Immature natural killer cell (primary cell): ENCODE measurements at regions not wholly inside any gene's neighbourhood (a gene's known extent, or its start where the extent isn't known, plus 50 kb on each side); places are given as distances from the start of the nearest gene placed in this dataset.
A peak's percentile ranks its signal among the peaks of the same experiment; 100 is the strongest.
"Not testable (repeated sequence)": the region's sequence is repeated elsewhere in the genome, so short reads cannot be mapped to it uniquely, and the experiment has no call there.

Experiments used
- DNase-seq, 3 donors: peaks; one replicate each; pipeline ENCODE4 v3.0.0; 2022; ENCODE audit warnings: mixed read lengths in 1 of 3
- H3K27ac Mint-ChIP-seq, 6 donors: one replicate each; pipeline ENCODE4 v1.8.0; 2020; ENCODE audit warnings: mixed read lengths in 6 of 6, mild to moderate bottlenecking in 5 of 6, inconsistent platforms in 4 of 6, moderate library complexity in 3 of 6
- H3K27me3 Mint-ChIP-seq, 3 donors: one replicate each; pipeline ENCODE4 v1.8.0; 2020 to 2021; ENCODE audit warnings: low read depth in 3 of 3, mild to moderate bottlenecking in 3 of 3, mixed read lengths in 3 of 3, moderate library complexity in 3 of 3, inconsistent platforms in 1 of 3
- H3K36me3 Mint-ChIP-seq, 3 donors: one replicate each; pipeline ENCODE4 v1.8.0; 2020; ENCODE audit warnings: mixed read lengths in 3 of 3, inconsistent platforms in 2 of 3, mild to moderate bottlenecking in 2 of 3
- H3K4me1 Mint-ChIP-seq, 2 donors: one replicate each; pipeline ENCODE4 v1.8.0; 2020; ENCODE audit warnings: inconsistent platforms in 2 of 2, mild to moderate bottlenecking in 2 of 2, mixed read lengths in 2 of 2, moderate library complexity in 1 of 2
- H3K4me3 Mint-ChIP-seq, 5 donors: one replicate each; pipeline ENCODE4 v1.8.0; 2020; ENCODE audit warnings: mild to moderate bottlenecking in 5 of 5, mixed read lengths in 5 of 5, inconsistent platforms in 3 of 5, moderate library complexity in 3 of 5
- H3K9me3 Mint-ChIP-seq, 6 donors: one replicate each; pipeline ENCODE4 v1.8.0; 2020; ENCODE audit warnings: mild to moderate bottlenecking in 6 of 6, mixed read lengths in 6 of 6, inconsistent platforms in 4 of 6, moderate library complexity in 3 of 6

DNA sequence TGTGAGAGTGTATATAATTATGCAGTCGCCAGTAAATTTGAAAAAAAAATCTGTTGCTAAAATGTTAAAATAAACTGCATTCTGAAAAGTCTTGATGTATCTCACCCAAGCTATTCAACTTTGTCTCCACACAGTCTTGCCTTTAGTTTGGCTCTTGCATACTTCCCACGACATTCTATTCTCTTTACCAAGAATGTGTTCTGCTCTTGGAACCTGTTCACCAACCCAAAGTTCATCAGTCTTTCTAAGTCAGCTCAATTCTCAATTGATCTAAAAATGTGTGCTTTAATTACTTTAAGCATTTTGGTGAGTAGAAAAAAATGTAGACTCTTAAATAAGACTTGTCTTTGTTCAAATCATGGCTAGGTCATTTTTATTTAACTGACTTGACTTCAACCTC, 657.7 kb upstream of the TBL1XR1 start:
- Mint-ChIP-seq H3K27ac (no peak overlapping the region), H3K27me3 (peaks cover 0 to 9% (median 3%) of the 10 kb centered on the region in 3 donors), H3K4me1 (no peaks in the 10 kb centered on the region), H3K9me3 (peaks cover 0 to 3% (median 0%) of the 10 kb centered on the region in 6 donors), H3K4me3 (no peak overlapping the region), H3K36me3 (peaks cover 0 to 5% (median 0%) of the 10 kb centered on the region in 3 donors)
- DNase-seq: no peak

DNA sequence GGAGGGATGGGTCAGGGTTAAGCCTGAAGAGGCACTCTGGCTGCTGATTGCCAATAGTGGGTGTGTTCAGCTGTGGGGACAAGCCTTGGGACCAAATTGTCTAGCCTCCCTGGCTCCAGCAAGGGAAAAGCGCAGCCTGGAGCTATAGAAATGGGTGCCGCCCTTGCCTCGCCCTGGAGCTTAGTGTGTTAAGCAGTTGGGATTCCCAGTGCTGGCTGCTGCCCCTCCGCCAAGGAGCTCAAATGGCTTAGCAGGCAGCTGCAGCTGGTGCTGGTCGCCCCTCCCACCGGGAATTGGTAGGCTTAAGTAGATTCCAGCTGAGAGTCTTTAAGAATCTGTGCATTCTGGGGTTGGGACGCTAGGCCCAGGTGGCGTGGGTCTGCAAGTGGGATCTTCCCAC, 662.9 kb upstream of the TBL1XR1 start:
- Mint-ChIP-seq H3K9me3 (peaks cover 9 to 26% (median 17%) of the 10 kb centered on the region in 6 donors), H3K27ac (no peak overlapping the region), H3K4me3 (no peak overlapping the region)

DNA sequence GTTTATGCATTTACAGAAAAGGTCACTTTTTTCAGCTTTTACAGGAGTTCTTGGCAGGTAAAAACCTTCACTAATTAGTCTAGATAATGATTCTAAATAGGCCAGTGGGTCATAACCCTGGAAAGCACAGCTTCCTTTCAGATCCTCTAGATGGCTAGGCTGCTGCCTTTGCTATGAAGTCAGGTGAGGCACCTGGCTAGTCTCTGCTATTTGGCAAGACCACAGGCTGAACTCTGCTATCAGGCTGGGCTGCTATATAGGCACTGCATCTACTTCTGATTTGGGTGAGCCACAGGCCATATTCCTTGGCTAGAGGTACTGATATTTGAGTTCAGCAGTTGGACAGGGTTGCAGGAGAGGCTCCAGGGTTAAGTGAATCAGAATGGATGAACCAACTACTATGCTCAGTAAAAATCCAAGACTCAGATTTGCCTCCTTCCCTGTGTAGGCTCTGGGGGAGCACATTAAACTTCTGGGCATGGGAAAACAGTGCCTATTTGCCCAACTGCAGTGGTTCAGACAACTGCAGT, 665.7 kb upstream of the TBL1XR1 start:
- peaks cover 16 to 29% (median 23%) of the 10 kb centered on the region in 3 donors for H3K36me3 Mint-ChIP-seq
- no peak for DNase-seq
- H3K4me3 Mint-ChIP-seq: no peak overlapping the region
- H3K9me3 Mint-ChIP-seq: peaks cover 10 to 42% (median 25%) of the 10 kb centered on the region in 6 donors
- H3K27ac Mint-ChIP-seq: no peak overlapping the region
- peaks cover 4 to 16% (median 4%) of the 10 kb centered on the region in 3 donors for H3K27me3 Mint-ChIP-seq
- no peaks in the 10 kb centered on the region for H3K4me1 Mint-ChIP-seq

More for the DNA sequence above, 662.9 kb upstream of the TBL1XR1 start:
- Mint-ChIP-seq H3K4me1 (no peaks in the 10 kb centered on the region), H3K36me3 (peaks cover 10 to 19% (median 17%) of the 10 kb centered on the region in 3 donors), H3K27me3 (peaks cover 4 to 15% (median 4%) of the 10 kb centered on the region in 3 donors)
- DNase-seq: no peak

DNA sequence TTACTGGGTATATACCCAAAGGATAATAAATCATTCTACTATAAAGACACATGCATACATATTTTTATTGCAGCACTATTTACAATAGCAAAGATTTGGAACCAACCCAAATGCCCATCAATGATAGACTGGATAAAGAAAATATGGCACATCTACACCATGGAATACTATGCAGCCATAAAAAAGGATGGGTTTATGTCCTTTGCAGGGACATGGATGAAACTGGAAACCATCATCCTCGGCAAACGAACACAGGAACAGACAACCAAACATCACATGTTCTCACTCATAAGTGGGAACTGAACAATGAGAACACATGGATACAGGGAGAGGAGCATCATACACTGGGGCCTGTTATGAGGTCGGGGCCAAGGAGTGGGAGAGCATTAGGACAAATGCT, 665.0 kb upstream of the KCNMB2 start:
- H3K27me3 Mint-ChIP-seq, H3K27ac Mint-ChIP-seq, H3K4me3 Mint-ChIP-seq, H3K4me1 Mint-ChIP-seq, DNase-seq: not testable (repeated sequence)
- peaks cover 4 to 37% (median 15%) of the 10 kb centered on the region in 6 donors for H3K9me3 Mint-ChIP-seq
- H3K36me3 Mint-ChIP-seq: peaks cover 6 to 16% (median 10%) of the 10 kb centered on the region in 3 donors

DNA sequence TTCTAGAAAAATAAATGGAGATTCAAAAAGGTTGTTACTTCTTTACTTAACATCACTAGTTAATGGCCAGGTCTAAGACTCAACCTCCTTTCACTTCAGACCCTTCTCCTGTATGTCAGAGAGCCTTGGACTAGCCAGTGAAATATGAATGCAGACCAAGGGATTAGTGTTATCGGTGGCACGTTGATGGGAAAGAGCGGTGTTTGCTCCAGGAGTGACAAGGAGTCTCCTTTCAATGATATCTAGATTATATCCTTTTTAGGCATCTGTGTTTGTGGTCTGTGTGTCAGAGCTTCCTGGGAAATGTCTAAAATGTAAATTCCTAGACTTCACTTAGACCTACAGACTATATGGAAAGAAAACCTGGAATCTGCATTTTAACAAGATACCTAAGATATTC, 658.0 kb upstream of the KCNMB2 start:
- no peak for DNase-seq
- no peaks in the 10 kb centered on the region for H3K9me3 Mint-ChIP-seq
- H3K27me3 Mint-ChIP-seq: peaks cover under 1 to 3% (median 3%) of the 10 kb centered on the region in 3 donors
- H3K36me3 Mint-ChIP-seq: no peaks in the 10 kb centered on the region
- H3K4me3 Mint-ChIP-seq: no peak overlapping the region
- no peaks in the 10 kb centered on the region for H3K4me1 Mint-ChIP-seq
- H3K27ac Mint-ChIP-seq: no peak overlapping the region

DNA sequence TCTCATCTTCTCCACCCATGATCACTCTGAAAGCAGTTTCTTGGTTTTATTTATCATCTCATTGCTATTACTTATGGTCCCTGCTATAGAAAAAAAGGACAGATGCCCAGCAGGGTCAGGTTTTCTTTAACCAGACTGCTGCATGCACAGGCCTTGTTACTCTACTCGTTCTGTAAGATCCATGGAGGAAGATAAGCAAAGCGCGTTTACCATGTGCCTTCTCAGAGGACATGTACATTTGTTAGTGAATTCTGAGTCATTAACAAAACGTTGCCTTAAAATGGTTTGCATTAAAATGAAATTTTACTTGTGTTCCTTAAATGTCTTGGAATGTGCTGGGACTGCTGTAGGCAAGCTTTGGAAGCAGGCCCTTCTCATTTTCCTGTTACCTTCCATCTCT, 657.3 kb upstream of the KCNMB2 start:
- H3K27me3 Mint-ChIP-seq: peaks cover 0 to 3% (median 3%) of the 10 kb centered on the region in 3 donors
- H3K27ac Mint-ChIP-seq: no peak overlapping the region
- H3K4me1 Mint-ChIP-seq: no peaks in the 10 kb centered on the region
- H3K9me3 Mint-ChIP-seq: no peaks in the 10 kb centered on the region
- no peak for DNase-seq
- H3K36me3 Mint-ChIP-seq: no peaks in the 10 kb centered on the region
- H3K4me3 Mint-ChIP-seq: no peak overlapping the region

DNA sequence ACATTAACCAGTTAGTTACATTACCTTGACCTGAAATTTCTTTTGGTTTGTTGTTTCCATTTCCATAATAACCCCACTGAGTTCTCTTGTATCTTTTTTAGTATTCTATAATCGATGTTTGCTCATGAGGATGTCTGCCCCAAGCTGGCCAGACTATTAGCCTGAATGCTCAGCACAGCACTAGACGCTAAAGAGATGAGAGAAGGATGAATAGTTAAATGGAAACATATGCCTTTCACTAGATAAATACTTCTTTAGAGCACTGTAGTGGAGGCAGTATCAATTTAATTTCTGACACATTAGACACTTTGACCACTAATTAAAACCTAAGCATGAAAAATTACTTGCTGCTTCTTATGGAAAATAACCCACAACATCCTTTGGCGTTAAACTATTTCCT, 654.9 kb upstream of the KCNMB2 start:
- no peak for DNase-seq
- Mint-ChIP-seq H3K36me3 (no peaks in the 10 kb centered on the region), H3K27ac (no peak overlapping the region), H3K27me3 (peaks cover 0 to 3% (median 2%) of the 10 kb centered on the region in 3 donors), H3K4me3 (no peak overlapping the region), H3K9me3 (no peaks in the 10 kb centered on the region), H3K4me1 (no peaks in the 10 kb centered on the region)

DNA sequence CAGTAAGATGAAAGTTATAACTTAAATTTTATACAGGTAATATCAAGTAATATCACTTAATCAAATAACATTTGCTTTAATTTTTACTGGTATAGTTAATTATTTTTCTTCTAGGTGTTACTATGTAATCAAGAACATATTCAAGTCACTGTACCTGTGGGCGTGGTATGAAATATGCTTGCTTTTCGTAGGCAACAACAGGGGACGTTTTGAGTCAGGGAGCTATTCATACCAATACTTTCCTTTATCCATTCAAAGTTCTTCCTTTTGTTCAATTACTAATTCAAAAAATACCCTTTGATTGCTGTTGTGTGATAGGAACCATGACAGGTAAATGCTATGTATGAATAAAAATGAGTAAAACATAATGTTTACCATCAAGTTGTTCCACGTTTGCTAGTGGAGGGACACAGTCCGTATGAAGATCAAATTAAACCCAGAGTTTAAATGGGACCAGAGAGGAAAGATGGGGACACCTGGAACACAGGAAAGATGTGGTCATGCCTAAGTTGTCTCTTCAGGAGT, 654.0 kb upstream of the KCNMB2 start:
- Mint-ChIP-seq H3K9me3 (no peaks in the 10 kb centered on the region), H3K4me1 (no peaks in the 10 kb centered on the region)

DNA sequence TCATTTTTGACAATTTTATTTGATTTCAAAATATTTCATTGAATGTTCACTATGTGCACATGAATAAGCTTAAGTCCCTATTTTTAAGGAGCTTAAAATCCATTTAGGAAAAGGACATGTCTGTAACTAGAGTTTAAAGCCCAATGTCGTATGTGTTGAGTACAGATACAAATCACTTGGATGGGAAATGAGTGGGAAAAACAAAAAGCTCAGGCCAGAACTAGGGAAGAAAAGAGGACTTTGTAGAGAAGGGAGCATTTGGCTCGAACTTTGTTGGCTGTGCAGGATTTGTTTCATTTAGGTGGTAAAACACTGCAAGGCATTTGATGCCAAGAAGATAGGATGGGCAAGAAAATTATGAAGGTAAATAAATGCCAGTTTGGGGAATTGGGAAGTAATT, 653.1 kb upstream of the KCNMB2 start:
- no peak overlapping the region for H3K4me3 Mint-ChIP-seq
- H3K27ac Mint-ChIP-seq: no peak overlapping the region
- peaks cover 0 to 3% (median 2%) of the 10 kb centered on the region in 3 donors for H3K27me3 Mint-ChIP-seq
- no peaks in the 10 kb centered on the region for H3K9me3 Mint-ChIP-seq
- H3K4me1 Mint-ChIP-seq: no peaks in the 10 kb centered on the region
- no peak for DNase-seq
- H3K36me3 Mint-ChIP-seq: no peaks in the 10 kb centered on the region

More for the DNA sequence above, 654.0 kb upstream of the KCNMB2 start:
- Mint-ChIP-seq H3K27me3 (peaks cover 0 to 3% (median 2%) of the 10 kb centered on the region in 3 donors), H3K27ac (no peak overlapping the region), H3K36me3 (no peaks in the 10 kb centered on the region), H3K4me3 (no peak overlapping the region)
- DNase-seq: no peak

DNA sequence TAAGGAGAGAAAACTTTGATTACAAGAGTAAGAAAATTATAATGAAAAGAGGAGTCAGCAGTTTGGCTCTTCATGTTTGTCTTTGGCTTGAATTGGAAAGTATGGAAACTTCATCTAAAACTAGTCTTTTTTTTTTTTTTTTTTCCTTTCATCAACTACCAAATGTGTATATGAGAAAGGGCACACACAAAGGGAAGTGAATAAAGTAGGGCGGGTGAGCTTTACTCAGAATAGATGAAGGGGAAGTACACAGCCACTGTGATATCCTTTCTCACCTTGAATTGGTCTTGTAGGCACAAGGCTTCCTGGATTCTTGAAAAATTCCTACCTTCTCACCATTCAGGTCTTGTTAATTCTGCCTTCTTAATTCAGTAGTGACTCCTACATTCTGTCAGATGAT, 652.3 kb upstream of the KCNMB2 start:
- Mint-ChIP-seq H3K4me1 (no peaks in the 10 kb centered on the region), H3K36me3 (no peaks in the 10 kb centered on the region), H3K27ac (no peak overlapping the region), H3K4me3 (no peak overlapping the region), H3K9me3 (no peaks in the 10 kb centered on the region), H3K27me3 (peaks cover 2 to 3% (median 3%) of the 10 kb centered on the region in 3 donors)
- no peak for DNase-seq

DNA sequence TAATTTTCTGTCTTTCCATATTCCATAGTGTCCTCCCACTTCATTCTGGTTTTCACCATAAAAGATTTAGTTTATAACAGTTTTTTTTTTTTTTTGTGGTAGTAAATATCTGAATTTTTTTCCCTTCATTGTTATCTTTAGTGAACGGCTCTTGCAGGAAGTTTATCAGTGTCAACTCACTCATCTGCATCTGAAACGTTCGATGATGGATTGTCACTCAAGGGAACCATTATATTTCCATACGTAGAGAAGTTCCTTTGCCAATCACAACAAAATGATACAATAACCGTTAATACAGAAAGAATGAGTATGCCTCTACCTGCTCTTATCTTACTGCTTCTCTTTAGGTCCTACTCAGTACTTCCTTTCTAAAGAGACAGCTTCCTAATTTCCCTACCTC, 651.2 kb upstream of the KCNMB2 start:
- Mint-ChIP-seq H3K27ac (no peak overlapping the region), H3K4me1 (no peaks in the 10 kb centered on the region), H3K9me3 (no peaks in the 10 kb centered on the region), H3K36me3 (no peaks in the 10 kb centered on the region), H3K4me3 (no peak overlapping the region), H3K27me3 (peaks cover 2 to 3% (median 3%) of the 10 kb centered on the region in 3 donors)
- no peak for DNase-seq

DNA sequence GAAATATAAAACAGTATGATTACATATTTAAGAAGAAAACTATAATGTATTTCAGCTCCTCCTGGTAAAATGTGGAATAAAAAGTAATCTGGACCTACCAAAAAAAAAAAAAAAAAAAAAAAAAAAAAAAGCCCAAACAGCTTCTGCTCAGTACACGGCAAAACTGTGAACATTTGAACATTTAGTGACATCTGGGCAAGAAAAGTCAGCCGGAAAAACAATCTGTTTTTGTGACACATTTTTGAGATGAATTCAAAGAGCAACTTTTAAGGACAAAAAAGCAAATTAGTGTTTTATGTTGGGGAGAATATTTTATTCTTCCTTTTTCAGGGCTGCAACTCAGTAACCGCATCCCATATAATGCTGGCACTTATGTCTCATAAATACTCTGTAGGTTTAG, 649.7 kb upstream of the KCNMB2 start:
- peaks cover 2 to 3% (median 3%) of the 10 kb centered on the region in 3 donors for H3K27me3 Mint-ChIP-seq
- no peaks in the 10 kb centered on the region for H3K36me3 Mint-ChIP-seq
- no peak overlapping the region for H3K27ac Mint-ChIP-seq
- H3K4me3 Mint-ChIP-seq: no peak overlapping the region
- DNase-seq: no peak
- H3K9me3 Mint-ChIP-seq: no peaks in the 10 kb centered on the region
- no peaks in the 10 kb centered on the region for H3K4me1 Mint-ChIP-seq

DNA sequence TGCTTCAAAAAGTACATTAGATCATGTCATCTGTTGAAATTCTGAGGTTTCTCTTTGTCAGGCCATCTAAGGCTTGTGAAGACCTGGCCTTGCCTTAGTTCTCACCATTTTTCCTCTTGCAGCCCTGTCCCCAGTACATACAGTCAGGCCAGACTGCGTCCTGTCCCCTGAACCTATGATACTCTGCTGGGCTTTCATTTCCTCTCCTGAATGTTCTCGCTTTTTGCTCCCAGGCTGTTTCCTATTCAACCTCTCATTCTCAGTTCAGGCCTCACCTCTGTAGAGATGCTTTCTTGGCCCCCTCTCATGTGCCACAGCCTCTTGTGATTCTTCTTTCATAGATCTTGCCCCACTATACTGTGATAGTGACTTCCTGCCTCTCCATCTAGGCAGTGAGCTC, 648.8 kb upstream of the KCNMB2 start:
- peak overlapping the region in 1 of 6 donors; percentile 26 for H3K27ac Mint-ChIP-seq

DNA sequence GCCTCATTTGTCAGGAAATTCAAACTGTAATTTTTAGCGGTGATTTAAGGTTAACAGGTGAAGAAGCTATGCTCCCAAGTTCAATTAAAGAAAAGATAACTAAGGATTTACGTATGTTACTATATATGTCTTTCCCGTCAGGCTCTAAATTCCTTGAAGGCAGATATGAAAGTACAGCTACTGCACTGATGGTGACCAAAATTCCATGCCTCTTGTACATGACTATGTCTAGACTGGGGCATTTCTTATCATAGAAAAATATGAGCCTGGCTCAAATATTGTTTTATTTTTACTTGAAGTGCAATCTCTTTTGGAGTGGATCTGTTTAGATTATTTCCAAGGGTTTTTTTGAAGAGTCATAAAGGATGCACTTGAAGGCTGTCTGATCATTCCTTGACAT, 647.1 kb upstream of the KCNMB2 start:
- Mint-ChIP-seq H3K9me3 (no peaks in the 10 kb centered on the region), H3K27ac (no peak overlapping the region), H3K36me3 (no peaks in the 10 kb centered on the region), H3K27me3 (peaks cover 0 to 3% (median 2%) of the 10 kb centered on the region in 3 donors), H3K4me3 (no peak overlapping the region), H3K4me1 (no peaks in the 10 kb centered on the region)
- no peak for DNase-seq

More for the DNA sequence above, 648.8 kb upstream of the KCNMB2 start:
- H3K4me1 Mint-ChIP-seq: no peaks in the 10 kb centered on the region
- H3K27me3 Mint-ChIP-seq: peaks cover 2 to 3% (median 3%) of the 10 kb centered on the region in 3 donors
- no peak overlapping the region for H3K4me3 Mint-ChIP-seq
- no peaks in the 10 kb centered on the region for H3K36me3 Mint-ChIP-seq
- no peak for DNase-seq
- no peaks in the 10 kb centered on the region for H3K9me3 Mint-ChIP-seq
